HAP-1 (cell line): ENCODE measurements at regions not wholly inside any gene's neighbourhood (a gene's known extent, or its start where the extent isn't known, plus 50 kb on each side); places are given as distances from the start of the nearest gene placed in this dataset.

ENCODE experiments used
- DNase-seq, 2 experiments: peaks; one replicate each; pipeline ENCODE4 v3.0.0-alpha.2; 2016 to 2020; ENCODE audit warnings: low spot score in 2 of 2
- H3K27me3 ChIP-seq: fragments of 250-450 bp; sonication (Bioruptor Pico); 2 replicates; pipeline ENCODE4 v1.5.1; 2020; ENCODE audit warnings: low read depth, mild to moderate bottlenecking, moderate library complexity
- H3K36me3 ChIP-seq: fragments of 250-450 bp; sonication (Bioruptor Pico); replicated peaks from 2 replicates; pipeline ENCODE4 v1.5.1; 2020; ENCODE audit warnings: mild to moderate bottlenecking
- H3K4me1 ChIP-seq: fragments of 250-450 bp; sonication (Bioruptor Pico); 2 replicates; pipeline ENCODE4 v1.5.1; 2020; ENCODE audit warnings: mild to moderate bottlenecking
- H3K4me3 ChIP-seq: fragments of 250-450 bp; sonication (Bioruptor Pico); 2 replicates; pipeline ENCODE4 v1.5.1; 2020; ENCODE audit warnings: mild to moderate bottlenecking, moderate library complexity
- H3K9me3 ChIP-seq: fragments of 250-450 bp; sonication (Bioruptor Pico); 2 replicates; pipeline ENCODE4 v1.5.1; 2020; ENCODE audit warnings: mild to moderate bottlenecking, moderate library complexity
- in situ Hi-C: fragments of 300-500 bp; cut with MboI; formaldehyde crosslinking; loops from 3 replicates; pipeline ENCODE4 v1.14.3; 2020; ENCODE audit warnings: low sequenced_read_pairs, inconsistent platforms, mixed read lengths

DNA sequence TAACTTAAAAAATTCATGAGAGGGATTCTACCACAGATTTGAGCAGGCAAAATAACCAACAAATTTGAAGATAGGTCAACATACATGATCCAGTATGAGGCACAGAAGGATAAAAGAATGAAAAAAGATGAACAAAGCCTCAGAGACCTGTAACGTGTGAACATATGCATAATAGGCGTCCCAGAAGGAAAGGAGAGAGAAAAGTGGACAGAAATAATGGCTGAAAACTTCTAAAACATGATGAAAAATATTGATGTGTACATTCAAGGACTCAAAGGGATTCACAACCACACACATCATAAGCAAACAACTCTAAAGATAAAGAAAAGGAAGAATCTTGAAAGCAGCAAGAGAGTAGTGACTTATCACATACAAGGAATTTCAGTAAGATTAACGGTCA lies 100.1 kb upstream of the PARD3B start:
- Histone ChIP-seq H3K4me1 (no peaks in the 10 kb centered on the region), H3K4me3 (no peak overlapping the region), H3K9me3 (peaks cover 5% of the 10 kb centered on the region; the same call in 1 of the 2 replicates), H3K27me3 (no peaks in the 10 kb centered on the region; the same call in 1 of the 2 replicates), H3K36me3 (no peaks in the 10 kb centered on the region)
- in situ Hi-C loops: no loop called here
- no peak for DNase-seq

GRCh38 chr2:204447722-204448121 lies 97.6 kb upstream of the PARD3B start:
- in situ Hi-C loops: no loop called here

DNA sequence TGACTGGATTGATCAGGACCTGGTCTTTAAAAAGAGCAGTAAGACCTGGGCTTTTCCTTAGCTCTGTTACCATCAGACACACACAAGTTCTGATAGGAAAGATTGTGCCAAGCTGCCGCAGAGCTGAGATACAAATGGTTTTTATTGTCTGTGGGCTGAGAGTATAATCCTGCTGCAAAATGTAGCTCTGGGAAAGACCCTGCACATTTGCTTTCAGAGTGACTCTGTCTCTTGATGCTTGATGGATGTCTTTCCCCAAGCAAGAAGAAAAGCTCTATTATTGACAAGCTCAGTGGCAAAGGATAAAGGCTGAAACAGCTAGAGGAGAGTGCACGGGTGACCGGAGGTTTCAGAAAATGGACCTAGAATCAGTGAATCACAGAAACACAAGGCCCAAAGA lies 95.3 kb upstream of the PARD3B start:
- no peak for DNase-seq
- H3K36me3 ChIP-seq: no peaks in the 10 kb centered on the region
- in situ Hi-C loops: no loop called here
- peaks cover 2% of the 10 kb centered on the region; the same call in 1 of the 2 replicates for H3K9me3 ChIP-seq
- H3K4me1 ChIP-seq: peaks cover 3% of the 10 kb centered on the region; the same call in 1 of the 2 replicates
- H3K27me3 ChIP-seq: no peaks in the 10 kb centered on the region; the same call in 1 of the 2 replicates
- H3K4me3 ChIP-seq: no peak overlapping the region

More at GRCh38 chr2:204447722-204448121, 97.6 kb upstream of the PARD3B start:
- Histone ChIP-seq H3K9me3 (peaks cover 5% of the 10 kb centered on the region; the same call in 1 of the 2 replicates), H3K4me3 (no peak overlapping the region), H3K36me3 (no peaks in the 10 kb centered on the region), H3K27me3 (no peaks in the 10 kb centered on the region; the same call in 1 of the 2 replicates), H3K4me1 (peaks cover 3% of the 10 kb centered on the region; the same call in 1 of the 2 replicates)
- DNase-seq: no peak

- DNase-seq: no peak
- H3K4me3 ChIP-seq: no peak overlapping the region
- no peaks in the 10 kb centered on the region; the same call in 1 of the 2 replicates for H3K27me3 ChIP-seq
- peaks cover 3% of the 10 kb centered on the region; the same call in 1 of the 2 replicates for H3K4me1 ChIP-seq
- in situ Hi-C loops: no loop called here
- no peaks in the 10 kb centered on the region; the same call in 1 of the 2 replicates for H3K9me3 ChIP-seq
- H3K36me3 ChIP-seq: no peaks in the 10 kb centered on the region
These were observed 93.5 kb upstream of the PARD3B start for GRCh38 chr2:204451766-204452165.

GRCh38 chr2:204452464-204453023 lies 92.7 kb upstream of the PARD3B start:
- no peak overlapping the region for H3K4me3 ChIP-seq
- peaks cover 3% of the 10 kb centered on the region; the same call in 1 of the 2 replicates for H3K4me1 ChIP-seq
- no peaks in the 10 kb centered on the region for H3K36me3 ChIP-seq
- in situ Hi-C loops: no loop called here
- no peaks in the 10 kb centered on the region; the same call in 1 of the 2 replicates for H3K9me3 ChIP-seq
- DNase-seq: peak; percentile 18 to 42
- H3K27me3 ChIP-seq: no peaks in the 10 kb centered on the region; the same call in 1 of the 2 replicates

DNA sequence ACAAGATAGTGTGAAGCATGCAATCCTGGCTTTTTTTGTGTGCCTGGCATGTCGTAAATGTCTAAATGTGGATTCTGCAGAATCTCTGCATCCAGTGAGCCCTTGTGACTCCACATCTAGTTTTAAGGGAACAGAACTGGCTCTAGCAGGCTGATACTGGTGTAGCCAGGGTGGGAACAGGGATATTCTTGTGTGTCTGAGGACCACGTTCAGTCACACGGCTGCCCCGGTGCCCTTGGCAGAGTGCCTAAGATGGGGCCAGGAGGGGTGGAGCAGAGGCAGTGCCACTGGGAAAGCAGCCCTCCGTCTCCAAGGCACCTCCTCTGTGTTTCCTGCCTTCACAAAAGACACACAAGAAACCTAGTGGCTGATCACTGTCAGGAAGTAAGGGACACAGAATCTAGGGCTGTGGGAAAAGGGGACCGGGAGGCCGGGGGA lies 91.5 kb upstream of the PARD3B start:
- in situ Hi-C loops: no loop called here
- DNase-seq: peak in 1 of 2 experiments; percentile 13

GRCh38 chr2:204454672-204455380 lies 90.4 kb upstream of the PARD3B start:
- in situ Hi-C loops: no loop called here
- no peak overlapping the region for H3K4me3 ChIP-seq
- H3K9me3 ChIP-seq: no peaks in the 10 kb centered on the region
- DNase-seq: no peak
- peaks cover 9% of the 10 kb centered on the region for H3K4me1 ChIP-seq
- no peaks in the 10 kb centered on the region; the same call in 1 of the 2 replicates for H3K27me3 ChIP-seq
- H3K36me3 ChIP-seq: no peaks in the 10 kb centered on the region

More for the DNA sequence above, 91.5 kb upstream of the PARD3B start:
- H3K4me1 ChIP-seq: peaks cover 3% of the 10 kb centered on the region; the same call in 1 of the 2 replicates
- H3K27me3 ChIP-seq: no peaks in the 10 kb centered on the region; the same call in 1 of the 2 replicates
- no peak overlapping the region for H3K4me3 ChIP-seq
- H3K36me3 ChIP-seq: no peaks in the 10 kb centered on the region
- no peaks in the 10 kb centered on the region for H3K9me3 ChIP-seq

DNA sequence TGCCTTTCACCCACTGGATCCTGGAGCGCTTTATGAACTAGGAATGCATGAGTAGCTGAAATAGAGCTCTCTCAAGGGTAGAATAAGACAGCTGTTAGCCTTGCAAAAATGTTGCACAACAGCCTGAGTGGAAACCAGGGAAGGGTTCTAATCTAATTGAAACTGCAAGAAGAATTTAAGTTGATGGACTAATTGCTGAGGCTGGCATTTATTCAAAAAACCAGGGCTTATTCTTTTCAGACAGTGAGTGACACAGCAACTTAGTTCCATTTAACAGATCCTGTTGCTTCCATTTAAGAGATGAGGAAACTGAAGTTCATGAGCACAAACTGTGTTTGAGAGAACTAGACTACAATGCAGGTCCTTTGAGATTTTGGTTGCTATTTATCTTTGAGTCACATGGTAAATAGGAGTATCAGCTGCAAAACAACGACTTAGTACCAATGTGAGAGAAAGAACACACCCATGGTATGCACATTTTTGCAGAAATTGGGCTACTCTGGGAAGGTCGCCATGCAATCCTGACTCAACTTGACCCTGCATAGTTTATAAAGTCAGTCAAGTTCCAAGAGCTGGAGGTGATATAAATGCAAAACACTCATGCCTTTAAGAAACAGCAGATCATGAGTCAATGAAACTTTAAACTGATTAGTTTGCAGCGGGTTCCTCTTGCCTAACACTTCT lies 76.4 kb upstream of the PARD3B start:
- no peaks in the 10 kb centered on the region for H3K36me3 ChIP-seq
- H3K4me3 ChIP-seq: no peak overlapping the region
- H3K27me3 ChIP-seq: no peaks in the 10 kb centered on the region; the same call in 1 of the 2 replicates
- in situ Hi-C loops: no loop called here
- DNase-seq: no peak
- H3K9me3 ChIP-seq: no peaks in the 10 kb centered on the region
- no peaks in the 10 kb centered on the region for H3K4me1 ChIP-seq

DNA sequence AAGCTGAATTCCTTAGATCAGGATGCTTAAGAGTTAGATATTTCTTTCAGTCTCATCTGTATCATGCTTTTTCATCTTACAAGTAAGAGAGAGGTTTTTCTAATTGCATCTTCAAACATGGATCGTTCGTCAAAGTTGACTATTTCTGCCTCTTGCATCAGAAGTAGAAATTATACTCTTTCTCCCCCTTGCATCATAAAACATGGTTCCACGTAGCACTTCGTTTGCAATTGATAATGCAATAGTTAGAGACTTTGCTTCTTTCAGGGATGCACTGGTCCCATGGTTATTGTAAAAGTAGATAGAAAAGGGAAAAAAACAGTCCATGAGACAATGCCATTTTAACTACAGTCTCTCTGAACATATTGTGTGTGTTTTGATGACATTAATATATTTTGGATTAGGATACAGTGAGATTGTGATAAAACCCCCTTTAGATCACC lies 75.1 kb upstream of the PARD3B start:
- in situ Hi-C loops: no loop called here
- Histone ChIP-seq H3K27me3 (no peaks in the 10 kb centered on the region; the same call in 1 of the 2 replicates), H3K9me3 (no peaks in the 10 kb centered on the region), H3K4me3 (no peak overlapping the region), H3K36me3 (no peaks in the 10 kb centered on the region), H3K4me1 (no peaks in the 10 kb centered on the region)
- DNase-seq: no peak

DNA sequence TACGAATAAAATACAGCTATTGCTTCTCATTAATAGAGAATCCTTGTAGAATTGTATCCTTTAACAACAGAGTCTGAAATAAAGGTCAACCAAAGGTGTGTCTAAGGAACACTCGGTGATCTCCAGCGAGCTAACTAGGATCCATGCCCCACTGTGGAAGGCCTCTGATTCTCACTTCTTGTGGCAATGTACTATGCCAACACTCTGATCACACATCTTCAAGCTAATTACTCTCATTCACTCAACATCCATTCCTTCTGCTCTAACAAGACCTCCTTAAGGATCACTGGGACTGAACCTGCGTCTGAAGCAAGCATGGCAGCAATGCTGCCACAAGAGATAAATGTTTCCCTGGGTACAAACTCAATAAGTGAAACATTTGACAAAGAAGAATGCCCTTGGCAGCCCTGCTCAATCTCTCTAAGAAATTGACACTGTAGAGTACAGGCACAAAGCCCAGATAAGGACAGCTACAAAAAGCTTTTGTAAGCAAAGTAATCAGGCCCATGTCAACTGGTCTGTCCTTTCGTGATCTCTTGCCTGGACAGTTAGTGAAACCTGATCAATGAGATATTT lies 74.6 kb upstream of the PARD3B start:
- no peaks in the 10 kb centered on the region for H3K4me1 ChIP-seq
- H3K4me3 ChIP-seq: no peak overlapping the region
- no peaks in the 10 kb centered on the region; the same call in none of the 2 replicates for H3K27me3 ChIP-seq
- no peaks in the 10 kb centered on the region for H3K36me3 ChIP-seq
- DNase-seq: no peak
- H3K9me3 ChIP-seq: no peaks in the 10 kb centered on the region
- in situ Hi-C loops: no loop called here

GRCh38 chr2:204472375-204472774 lies 72.9 kb upstream of the PARD3B start:
- H3K27me3 ChIP-seq: no peaks in the 10 kb centered on the region; the same call in none of the 2 replicates
- no peak for DNase-seq
- H3K4me1 ChIP-seq: no peaks in the 10 kb centered on the region
- no peak overlapping the region for H3K4me3 ChIP-seq
- no peaks in the 10 kb centered on the region for H3K36me3 ChIP-seq
- H3K9me3 ChIP-seq: no peaks in the 10 kb centered on the region
- in situ Hi-C loops: no loop called here

DNA sequence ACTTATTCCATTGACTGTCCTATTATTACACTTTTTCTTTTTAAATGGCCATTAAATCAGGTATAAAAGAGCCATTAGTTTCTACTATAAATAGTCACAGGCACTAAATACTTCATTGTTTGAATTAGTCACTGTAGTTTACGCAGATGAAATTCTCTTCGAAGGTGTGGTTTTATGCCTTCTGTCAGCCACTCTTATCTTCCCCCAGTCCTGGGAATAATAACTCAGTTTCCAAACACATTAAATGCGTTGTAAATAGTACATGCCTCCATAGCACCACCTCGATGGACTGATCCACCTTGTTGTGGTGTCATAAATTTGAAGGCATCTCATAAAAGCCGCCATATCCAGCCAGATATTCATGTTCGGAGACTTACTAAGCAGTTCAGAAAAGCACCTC lies 72.1 kb upstream of the PARD3B start:
- Histone ChIP-seq H3K36me3 (no peaks in the 10 kb centered on the region), H3K27me3 (no peaks in the 10 kb centered on the region; the same call in none of the 2 replicates), H3K4me3 (no peak overlapping the region), H3K9me3 (no peaks in the 10 kb centered on the region), H3K4me1 (no peaks in the 10 kb centered on the region)
- in situ Hi-C loops: no loop called here
- DNase-seq: no peak

DNA sequence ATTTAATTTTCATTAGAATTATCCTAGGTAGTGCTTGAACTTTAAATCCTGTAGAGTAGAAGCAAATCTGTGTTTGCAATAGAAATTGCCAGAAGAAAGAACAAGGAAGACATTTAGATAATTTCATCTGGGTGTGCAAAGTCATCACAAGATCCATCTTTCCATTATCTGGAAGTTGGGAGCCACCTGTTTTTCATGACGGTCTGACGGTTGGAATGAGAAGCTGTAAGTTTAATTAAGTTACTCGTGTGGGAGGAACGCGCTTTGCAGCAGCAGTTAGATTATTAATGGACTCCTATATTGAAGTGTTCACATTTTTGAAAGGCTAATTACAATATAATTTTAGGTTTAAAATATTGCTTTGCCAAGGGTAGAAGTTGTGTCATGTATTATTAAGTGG lies 69.9 kb upstream of the PARD3B start:
- H3K36me3 ChIP-seq: no peaks in the 10 kb centered on the region
- H3K9me3 ChIP-seq: no peaks in the 10 kb centered on the region
- H3K4me3 ChIP-seq: no peak overlapping the region
- no peaks in the 10 kb centered on the region; the same call in none of the 2 replicates for H3K27me3 ChIP-seq
- no peaks in the 10 kb centered on the region for H3K4me1 ChIP-seq
- in situ Hi-C loops: no loop called here
- DNase-seq: no peak
